Nephron progenitor cell (in vitro differentiated cells): ENCODE measurements at regions not wholly inside any gene's neighbourhood (a gene's known extent, or its start where the extent isn't known, plus 50 kb on each side); places are given as distances from the start of the nearest gene placed in this dataset.

Source experiments
- DNase-seq: peaks from one replicate; pipeline ENCODE4 v3.0.0; 2021
- H3K27ac Mint-ChIP-seq: 2 replicates; pipeline ENCODE4 v1.8.0; 2021; ENCODE audit warnings: mild to moderate bottlenecking, moderate library complexity, mixed read lengths
- H3K27me3 Mint-ChIP-seq: 2 replicates; pipeline ENCODE4 v1.8.0; 2021; ENCODE audit warnings: mild to moderate bottlenecking, low read depth, mixed read lengths; ENCODE audit not compliant: poor library complexity
- H3K36me3 Mint-ChIP-seq: 2 replicates; pipeline ENCODE4 v1.8.0; 2021; ENCODE audit warnings: low read depth, mixed read lengths
- H3K4me1 Mint-ChIP-seq: 2 replicates; pipeline ENCODE4 v1.8.0; 2021; ENCODE audit warnings: mixed read lengths
- H3K4me3 Mint-ChIP-seq: 2 replicates; pipeline ENCODE4 v1.8.0; 2021; ENCODE audit warnings: mild to moderate bottlenecking, moderate library complexity, mixed read lengths
- H3K9me3 Mint-ChIP-seq: 2 replicates; pipeline ENCODE4 v1.8.0; 2021; ENCODE audit warnings: mild to moderate bottlenecking, moderate library complexity, mixed read lengths
- TF ChIP-seq, protein P1 (sequence below): fragments of 200-600 bp; sonication (generic); IDR thresholded peaks from 2 replicates; pipeline ENCODE4 v1.5.0; 2021; ENCODE audit warnings: antibody characterized with exemption

DNA sequence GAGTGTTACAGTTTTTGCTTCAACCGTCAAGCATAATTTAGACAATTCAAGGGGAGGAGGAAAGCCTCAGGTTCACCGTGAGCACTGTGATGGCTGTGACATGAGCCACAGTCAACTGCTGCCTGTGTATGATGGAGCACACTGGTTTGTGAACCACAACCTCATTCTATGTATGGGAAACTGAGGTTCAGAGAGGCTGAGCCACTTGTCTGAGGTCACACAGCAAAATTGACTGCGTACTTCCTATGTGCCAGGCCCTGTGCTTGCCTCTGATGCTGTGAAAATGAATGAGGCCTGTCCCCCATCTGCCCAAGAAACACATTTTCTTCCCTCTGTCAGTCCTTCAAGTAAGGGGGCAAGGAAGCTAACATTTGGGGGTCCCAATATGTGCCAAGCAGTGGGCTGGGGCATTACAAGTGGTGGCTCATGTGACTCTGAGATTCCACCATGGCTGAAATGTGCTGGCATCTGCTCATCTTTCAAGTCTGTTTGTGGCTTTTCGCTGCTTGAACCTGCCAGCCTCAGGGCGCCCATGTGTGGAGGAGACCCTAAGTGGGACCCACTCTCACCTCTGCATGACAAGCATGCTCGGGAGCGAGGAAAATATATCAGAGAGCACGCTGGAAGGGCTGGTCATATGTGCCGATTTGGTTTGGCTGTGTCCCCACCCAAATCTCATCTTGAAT is 79.7 kb downstream of the ADRA2C start:
- Mint-ChIP-seq H3K4me3 (no peak overlapping the region), H3K9me3 (peaks cover 13% of the 10 kb centered on the region), H3K36me3 (no peaks in the 10 kb centered on the region), H3K27ac (no peak overlapping the region), H3K27me3 (peaks cover 8% of the 10 kb centered on the region), H3K4me1 (peaks cover 27% of the 10 kb centered on the region)
- DNase-seq = no peak
- TF ChIP-seq, protein P1, sequence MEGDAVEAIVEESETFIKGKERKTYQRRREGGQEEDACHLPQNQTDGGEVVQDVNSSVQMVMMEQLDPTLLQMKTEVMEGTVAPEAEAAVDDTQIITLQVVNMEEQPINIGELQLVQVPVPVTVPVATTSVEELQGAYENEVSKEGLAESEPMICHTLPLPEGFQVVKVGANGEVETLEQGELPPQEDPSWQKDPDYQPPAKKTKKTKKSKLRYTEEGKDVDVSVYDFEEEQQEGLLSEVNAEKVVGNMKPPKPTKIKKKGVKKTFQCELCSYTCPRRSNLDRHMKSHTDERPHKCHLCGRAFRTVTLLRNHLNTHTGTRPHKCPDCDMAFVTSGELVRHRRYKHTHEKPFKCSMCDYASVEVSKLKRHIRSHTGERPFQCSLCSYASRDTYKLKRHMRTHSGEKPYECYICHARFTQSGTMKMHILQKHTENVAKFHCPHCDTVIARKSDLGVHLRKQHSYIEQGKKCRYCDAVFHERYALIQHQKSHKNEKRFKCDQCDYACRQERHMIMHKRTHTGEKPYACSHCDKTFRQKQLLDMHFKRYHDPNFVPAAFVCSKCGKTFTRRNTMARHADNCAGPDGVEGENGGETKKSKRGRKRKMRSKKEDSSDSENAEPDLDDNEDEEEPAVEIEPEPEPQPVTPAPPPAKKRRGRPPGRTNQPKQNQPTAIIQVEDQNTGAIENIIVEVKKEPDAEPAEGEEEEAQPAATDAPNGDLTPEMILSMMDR = no peak

DNA sequence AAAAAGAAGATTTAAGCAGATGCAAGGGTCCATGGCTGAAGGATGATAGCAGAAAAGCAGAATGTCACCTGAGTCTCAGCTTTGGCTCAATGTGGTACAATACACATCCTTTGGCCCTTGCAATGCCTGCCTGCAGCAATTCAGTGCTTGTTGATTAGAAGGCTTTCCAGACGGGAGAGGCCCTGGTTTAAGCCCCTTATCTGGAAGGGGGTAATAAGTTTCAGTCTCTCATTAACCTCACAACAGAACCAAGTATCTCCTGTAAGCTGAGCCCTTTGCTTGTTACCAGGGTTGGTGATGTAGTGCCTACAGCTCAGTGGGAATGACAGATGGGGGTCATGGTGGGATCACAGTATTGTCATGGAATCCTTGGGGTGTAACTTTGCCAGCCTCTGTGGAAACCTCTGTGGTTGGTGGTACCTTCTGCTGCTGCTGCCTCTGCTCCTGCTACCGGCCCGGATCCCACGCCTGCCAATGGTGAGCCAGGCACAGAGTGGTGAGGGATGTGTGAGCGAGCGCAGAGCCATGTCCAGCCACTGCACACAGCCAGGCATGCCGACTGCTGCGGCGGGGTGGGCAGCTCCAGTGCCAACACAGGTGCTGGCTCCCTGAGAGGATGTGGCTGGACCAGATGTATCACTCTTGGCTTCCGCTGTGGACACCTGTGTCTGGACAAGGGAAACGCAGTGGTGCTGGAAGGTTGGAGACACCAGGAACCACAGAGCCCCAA is 81.2 kb downstream of the ADRA2C start:
- peaks cover 13% of the 10 kb centered on the region for H3K9me3 Mint-ChIP-seq
- H3K36me3 Mint-ChIP-seq = no peaks in the 10 kb centered on the region
- TF ChIP-seq, protein P1 = no peak
- no peak overlapping the region for H3K27ac Mint-ChIP-seq
- peaks cover 15% of the 10 kb centered on the region for H3K27me3 Mint-ChIP-seq
- no peak for DNase-seq
- H3K4me3 Mint-ChIP-seq = no peak overlapping the region
- H3K4me1 Mint-ChIP-seq = peaks cover 20% of the 10 kb centered on the region

DNA sequence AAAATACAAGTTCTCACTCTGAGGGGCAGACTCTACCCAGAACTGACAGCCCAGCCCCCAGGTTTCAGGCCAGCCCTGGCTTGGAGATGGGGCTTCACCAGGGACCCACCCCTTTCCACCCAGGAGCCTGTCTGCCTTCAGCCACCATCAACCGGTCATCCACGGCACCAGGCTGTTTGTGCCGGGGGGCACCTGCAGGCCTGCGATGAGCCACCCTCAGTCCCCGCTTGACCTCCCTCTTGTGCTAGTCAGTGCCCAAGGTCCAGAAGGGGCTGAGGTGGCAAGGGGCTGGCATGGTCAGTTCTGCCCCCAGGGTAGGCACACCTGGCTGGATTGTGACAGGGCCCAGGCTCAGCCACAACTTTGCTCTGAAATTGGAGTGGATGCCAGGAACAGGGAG is 82.1 kb downstream of the ADRA2C start:
- H3K4me3 Mint-ChIP-seq = no peak overlapping the region
- H3K4me1 Mint-ChIP-seq = peaks cover 16% of the 10 kb centered on the region
- TF ChIP-seq, protein P1 = no peak

DNA sequence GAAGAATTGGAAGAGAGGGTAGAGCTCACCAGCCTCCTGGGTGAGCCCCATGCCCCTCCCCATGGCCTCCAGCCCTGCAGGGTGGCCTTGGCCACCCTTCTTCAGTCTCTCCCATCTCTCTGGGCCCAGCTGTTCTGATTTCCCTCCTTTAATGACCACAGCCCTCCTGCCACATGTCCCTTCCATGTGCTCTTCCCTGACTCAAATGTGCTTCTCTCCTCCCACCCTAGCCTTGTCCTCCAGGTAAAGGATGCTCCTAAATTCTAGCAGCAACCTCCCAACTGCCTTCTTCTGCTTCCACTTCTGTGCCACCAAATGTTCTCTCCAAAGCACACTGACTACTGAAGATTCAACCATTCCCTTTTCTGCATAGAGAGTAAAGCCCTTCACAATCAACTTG is 83.0 kb downstream of the ADRA2C start:
- Mint-ChIP-seq H3K4me1 (peaks cover 16% of the 10 kb centered on the region), H3K27ac (no peak overlapping the region), H3K27me3 (peaks cover 17% of the 10 kb centered on the region), H3K36me3 (no peaks in the 10 kb centered on the region), H3K9me3 (peaks cover 13% of the 10 kb centered on the region), H3K4me3 (no peak overlapping the region)
- TF ChIP-seq, protein P1 = no peak
- no peak for DNase-seq

More for the DNA sequence above, 82.1 kb downstream of the ADRA2C start:
- peaks cover 13% of the 10 kb centered on the region for H3K9me3 Mint-ChIP-seq
- no peaks in the 10 kb centered on the region for H3K36me3 Mint-ChIP-seq
- H3K27ac Mint-ChIP-seq = no peak overlapping the region
- DNase-seq = no peak
- peaks cover 15% of the 10 kb centered on the region for H3K27me3 Mint-ChIP-seq

DNA sequence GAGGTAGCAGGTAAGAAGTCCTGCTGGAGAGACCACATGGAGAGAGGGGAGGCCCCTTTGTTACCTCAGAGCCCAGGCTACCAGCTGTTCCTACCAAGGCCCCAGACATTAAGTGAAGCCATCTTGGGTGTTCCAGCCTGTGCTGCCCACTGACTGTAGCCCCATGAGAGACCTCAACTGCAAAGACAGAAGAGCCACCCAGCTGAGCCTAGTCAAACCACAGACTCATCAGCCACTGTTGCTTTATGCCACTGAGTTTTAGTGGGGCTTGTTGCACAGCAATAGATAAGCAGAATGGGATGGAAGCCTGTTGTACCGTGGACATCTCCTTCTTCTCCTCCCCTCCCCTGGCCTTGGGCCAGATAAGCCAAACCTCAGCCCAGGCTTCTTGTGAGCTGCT is 83.9 kb downstream of the ADRA2C start:
- peaks cover 16% of the 10 kb centered on the region for H3K4me1 Mint-ChIP-seq
- H3K36me3 Mint-ChIP-seq = no peaks in the 10 kb centered on the region
- H3K9me3 Mint-ChIP-seq = peaks cover 13% of the 10 kb centered on the region
- H3K27me3 Mint-ChIP-seq = peaks cover 18% of the 10 kb centered on the region
- TF ChIP-seq, protein P1 = no peak
- H3K27ac Mint-ChIP-seq = no peak overlapping the region
- H3K4me3 Mint-ChIP-seq = no peak overlapping the region
- DNase-seq = no peak
